SK-N-SH (cell line): ENCODE measurements at regions not wholly inside any gene's neighbourhood (a gene's known extent, or its start where the extent isn't known, plus 50 kb on each side); places are given as distances from the start of the nearest gene placed in this dataset.

ENCODE experiments used
- CTCF ChIA-PET: fragments of 300-600, 350-600 bp; formaldehyde crosslinking; extraction: SDS; loops from one replicate; lab custom pipeline; 2021; lab: Yijun Ruan, JAX
- POLR2A ChIA-PET: fragments of 350-600 bp; sonication (Branson Sonifier 250); formaldehyde crosslinking; extraction: SDS; loops from one replicate; lab custom pipeline; 2020; ENCODE audit warnings: antibody characterized with exemption, inconsistent platforms; lab: Yijun Ruan, JAX
- DNase-seq: peaks from one replicate; pipeline ENCODE4 v3.0.0; 2012
- H2AFZ ChIP-seq: fragments of 200-600 bp; sonication (generic); 2 replicates; pipeline ENCODE4 v1.8.1; 2016; ENCODE audit warnings: antibody characterized with exemption, mild to moderate bottlenecking, low read depth
- H3F3A ChIP-seq: fragments of 200-600 bp; sonication (generic); replicated peaks from 2 replicates; pipeline ENCODE3; 2016; ENCODE audit warnings: antibody characterized with exemption, mild to moderate bottlenecking; ENCODE audit not compliant: insufficient read depth
- H3K27ac ChIP-seq, 2 experiments: fragments of 200-500 bp in 1 of 2; fragments of 200-600 bp in 1 of 2; sonication (Bioruptor generic) in 1 of 2; sonication (generic), shearing (Covaris generic) in 1 of 2; 2 replicates each; pipeline versions ENCODE4 v1.5.1 to v1.6.1; 2014 to 2016; ENCODE audit warnings: low read depth in 2 of 2, inconsistent platforms in 1 of 2, low read length in 1 of 2, mild to moderate bottlenecking in 1 of 2, mixed read lengths in 1 of 2
- H3K27me3 ChIP-seq: fragments of 200-600 bp; sonication (generic), shearing (Covaris generic); 2 replicates; pipeline ENCODE4 v1.6.1; 2016; ENCODE audit warnings: mixed run types; ENCODE audit not compliant: insufficient read depth
- H3K36me3 ChIP-seq, 2 experiments: fragments of 200-500 bp in 1 of 2; fragments of 200-600 bp in 1 of 2; sonication (Bioruptor generic) in 1 of 2; sonication (generic) in 1 of 2; replicated peaks in 1 of 2; 2 replicates each; pipeline versions ENCODE3 to v1.5.1; 2014 to 2016; ENCODE audit warnings: low read length in 1 of 2, mild to moderate bottlenecking in 1 of 2; ENCODE audit not compliant: insufficient read depth in 2 of 2, control insufficient read depth in 1 of 2
- H3K4me1 ChIP-seq, 2 experiments: fragments of 200-500 bp in 1 of 2; fragments of 200-600 bp in 1 of 2; sonication (Bioruptor generic) in 1 of 2; sonication (generic), shearing (Covaris generic) in 1 of 2; 2 replicates each; pipeline versions ENCODE4 v1.5.1 to v1.6.1; 2014 to 2016; ENCODE audit warnings: low read depth in 1 of 2, low read length in 1 of 2, mixed run types in 1 of 2; ENCODE audit not compliant: insufficient read depth in 2 of 2, control insufficient read depth in 1 of 2
- H3K4me2 ChIP-seq: fragments of 200-600 bp; sonication (generic), shearing (Covaris generic); 2 replicates; pipeline ENCODE4 v1.6.1; 2017; ENCODE audit warnings: mixed run types
- H3K4me3 ChIP-seq, 2 experiments: fragments of 200-500 bp in 1 of 2; fragments of 200-600 bp in 1 of 2; sonication (Bioruptor generic) in 1 of 2; sonication (generic), shearing (Covaris generic) in 1 of 2; 2 replicates each; pipeline versions ENCODE4 v1.5.1 to v1.8.1; 2014 to 2016; ENCODE audit warnings: low read depth in 2 of 2, inconsistent platforms in 1 of 2, low read length in 1 of 2, mild to moderate bottlenecking in 1 of 2, mixed read lengths in 1 of 2, moderate library complexity in 1 of 2
- H3K79me2 ChIP-seq: fragments of 200-600 bp; sonication (generic); 2 replicates; pipeline ENCODE4 v1.8.1; 2017; ENCODE audit warnings: mild to moderate bottlenecking; ENCODE audit not compliant: insufficient read depth
- H3K9ac ChIP-seq: fragments of 200-600 bp; sonication (generic); 2 replicates; pipeline ENCODE4 v1.6.1; 2017; ENCODE audit warnings: mixed run types
- H3K9me2 ChIP-seq: fragments of 200-600 bp; sonication (generic); 2 replicates; pipeline ENCODE4 v1.6.1; 2017; ENCODE audit warnings: mixed run types
- H3K9me3 ChIP-seq: fragments of 200-600 bp; sonication (generic); 2 replicates; pipeline ENCODE4 v1.6.1; 2017; ENCODE audit warnings: mixed run types, mild to moderate bottlenecking, moderate library complexity
- H4K20me1 ChIP-seq: fragments of 200-600 bp; sonication (generic); 2 replicates; pipeline ENCODE4 v1.6.1; 2017; ENCODE audit warnings: mild to moderate bottlenecking, mixed run types; ENCODE audit not compliant: insufficient read depth
- CTCF ChIP-seq: fragments of 200-600 bp; sonication (generic); IDR thresholded peaks from 2 replicates; pipeline ENCODE4 v1.6.1; 2017; ENCODE audit warnings: antibody characterized with exemption, mild to moderate bottlenecking, moderate library complexity
- ELF1 ChIP-seq: IDR thresholded peaks from 2 replicates; pipeline ENCODE4 v1.4.0; 2012
- FOSL2 ChIP-seq: IDR thresholded peaks from 2 replicates; pipeline ENCODE4 v1.4.0; 2012; ENCODE audit warnings: low read depth, mild to moderate bottlenecking, moderate library complexity, borderline replicate concordance
- FOXJ3 ChIP-seq: sonication (generic); formaldehyde crosslinking; IDR thresholded peaks from 2 replicates; pipeline ENCODE4 v1.5.1; 2020; ENCODE audit warnings: mild to moderate bottlenecking, missing genetic modification reagents
- GATA2 ChIP-seq: sonication (generic); formaldehyde crosslinking; IDR thresholded peaks from 2 replicates; pipeline ENCODE4 v1.5.0; 2020; ENCODE audit warnings: mild to moderate bottlenecking, missing genetic modification reagents
- MAX ChIP-seq: IDR thresholded peaks from 2 replicates; pipeline ENCODE4 v1.4.0; 2012; ENCODE audit warnings: low read depth
- MEF2A ChIP-seq: IDR thresholded peaks from 2 replicates; pipeline ENCODE4 v1.4.0; 2012; ENCODE audit warnings: low read depth, borderline replicate concordance
- NFIC ChIP-seq: IDR thresholded peaks from 2 replicates; pipeline ENCODE4 v1.4.0; 2012; ENCODE audit warnings: borderline replicate concordance
- NRF1 ChIP-seq: IDR thresholded peaks from 2 replicates; pipeline ENCODE4 v1.6.1; 2012; ENCODE audit warnings: low read depth, mild to moderate bottlenecking, low read length
- PBX3 ChIP-seq: IDR thresholded peaks from 2 replicates; pipeline ENCODE4; 2012
- POLR2AphosphoS5 ChIP-seq: IDR thresholded peaks from 2 replicates; pipeline ENCODE4 v1.6.1; 2012; ENCODE audit warnings: low read depth, low read length
- RFX5 ChIP-seq: IDR thresholded peaks from 2 replicates; pipeline ENCODE4 v1.6.1; 2012; ENCODE audit warnings: mild to moderate bottlenecking, improper control_type of control experiment, low read length
- RXRA ChIP-seq: IDR thresholded peaks from 2 replicates; pipeline ENCODE4 v1.4.0; 2012; ENCODE audit warnings: low read depth, mild to moderate bottlenecking, borderline replicate concordance
- SIN3A ChIP-seq: IDR thresholded peaks from 2 replicates; pipeline ENCODE4 v1.6.1; 2012; ENCODE audit warnings: low read depth, mild to moderate bottlenecking, low read length, moderate library complexity, borderline replicate concordance
- TCF12 ChIP-seq: IDR thresholded peaks from 2 replicates; pipeline ENCODE4 v1.4.0; 2012
- TEAD4 ChIP-seq: IDR thresholded peaks from 2 replicates; pipeline ENCODE4 v1.4.0; 2012; ENCODE audit warnings: mild to moderate bottlenecking, borderline replicate concordance; ENCODE audit not compliant: insufficient read depth
- USF1 ChIP-seq: IDR thresholded peaks from 2 replicates; pipeline ENCODE4 v1.4.0; 2012; ENCODE audit warnings: low read depth, borderline replicate concordance
- WGBS: methylation state at CpG from one replicate; pipeline ENCODE4 v1.1.6; 2017; ENCODE audit warnings: low lambda C conversion rate; 5-methylcytosine and 5-hydroxymethylcytosine counted together

GRCh38 chr20:40963505-40963845, 65.1 kb upstream of the TOP1 start:
- CTCF ChIA-PET = interaction anchor here (0.6 to 3.0 kb wide), 69 partner anchors 8 to 1913 kb away, joined by 3 to 45 read pairs (median 5); partner anchors contain the start of gene MAFB
- no peaks in the 10 kb centered on the region for H3K9me2 ChIP-seq
- 67% methylated on average over 7 of the region's 7 CpGs for WGBS

DNA sequence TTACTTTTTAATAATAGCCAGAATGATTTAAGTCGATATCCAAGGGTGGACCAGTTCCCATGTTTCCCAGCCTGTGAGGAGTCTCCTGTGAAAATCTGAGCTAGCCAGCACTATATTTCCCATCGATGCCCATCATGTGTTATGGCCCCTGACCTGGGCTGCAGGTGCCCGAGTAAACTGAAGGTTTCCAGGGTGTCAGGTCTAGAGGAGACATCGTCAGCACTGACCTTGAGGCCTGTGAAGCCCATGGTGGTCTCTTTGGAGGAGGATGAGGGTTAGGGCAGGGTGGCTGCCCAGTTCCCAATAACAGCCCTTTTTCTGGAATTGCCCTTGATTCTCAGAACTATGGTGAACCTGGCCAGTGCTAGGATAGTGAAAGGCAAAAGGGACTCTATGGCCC, 63.0 kb upstream of the TOP1 start:
- no peaks in the 10 kb centered on the region for H4K20me1 ChIP-seq
- DNase-seq = no peak
- H3K9me3 ChIP-seq = no peaks in the 10 kb centered on the region
- no peak for TF ChIP-seq RXRA
- no peak for TF ChIP-seq USF1
- TF ChIP-seq MAX = no peak
- TF ChIP-seq NRF1 = no peak
- no peak for TF ChIP-seq GATA2 (CRISPR knock-in tag)
- TF ChIP-seq TEAD4 = no peak
- no peak for TF ChIP-seq MEF2A
- TF ChIP-seq POLR2AphosphoS5 = no peak
- TF ChIP-seq SIN3A = no peak
- no peak for TF ChIP-seq NFIC
- peaks cover 0 to 2% of the 10 kb centered on the region in 2 experiments; a peak in 1 of 4 replicates for H3K4me1 ChIP-seq
- H3K27me3 ChIP-seq = no peaks in the 10 kb centered on the region
- H3K9me2 ChIP-seq = no peaks in the 10 kb centered on the region
- 80% methylated on average over 4 of the region's 4 CpGs for WGBS
- no peaks in the 10 kb centered on the region for H3K36me3 ChIP-seq
- no peak overlapping the region for H2AFZ ChIP-seq
- H3K27ac ChIP-seq = no peak overlapping the region
- no peak overlapping the region for H3K4me3 ChIP-seq
- H3K79me2 ChIP-seq = no peaks in the 10 kb centered on the region
- POLR2A ChIA-PET = no interaction called here
- no peak overlapping the region for H3K9ac ChIP-seq
- no peak overlapping the region for H3K4me2 ChIP-seq
- no peaks in the 10 kb centered on the region for H3F3A ChIP-seq
- CTCF ChIA-PET = interaction anchor here (0.7 to 1.9 kb wide), 6 partner anchors 8 to 374 kb away, joined by 3 to 8 read pairs (median 4); partner anchors contain the start of gene LPIN3

More at GRCh38 chr20:40963505-40963845, 65.1 kb upstream of the TOP1 start:
- H3F3A ChIP-seq = no peaks in the 10 kb centered on the region
- no peak overlapping the region for H3K4me2 ChIP-seq
- H3K4me3 ChIP-seq = no peak overlapping the region
- no peaks in the 10 kb centered on the region for H3K36me3 ChIP-seq
- H3K9ac ChIP-seq = no peak overlapping the region
- no peak for TF ChIP-seq ELF1
- no peak for TF ChIP-seq CTCF
- TF ChIP-seq PBX3 = no peak
- no peak for TF ChIP-seq FOXJ3 (CRISPR knock-in tag)
- TF ChIP-seq RFX5 = no peak
- no peak for TF ChIP-seq TEAD4
- no peak for TF ChIP-seq NFIC
- no peak for TF ChIP-seq TCF12
- TF ChIP-seq FOSL2 = no peak
- TF ChIP-seq NRF1 = no peak
- TF ChIP-seq POLR2AphosphoS5 = no peak
- H3K27ac ChIP-seq = no peak overlapping the region
- H4K20me1 ChIP-seq = no peaks in the 10 kb centered on the region
- no peak for DNase-seq
- no peaks in the 10 kb centered on the region for H3K79me2 ChIP-seq
- H3K27me3 ChIP-seq = no peaks in the 10 kb centered on the region
- no peak overlapping the region for H2AFZ ChIP-seq
- POLR2A ChIA-PET = no interaction called here
- H3K4me1 ChIP-seq = no peaks in the 10 kb centered on the region; a peak in 1 of 4 replicates
- no peaks in the 10 kb centered on the region for H3K9me3 ChIP-seq
